Keratinocyte (primary cell): ENCODE measurements at regions not wholly inside any gene's neighbourhood (a gene's known extent, or its start where the extent isn't known, plus 50 kb on each side); places are given as distances from the start of the nearest gene placed in this dataset.

Source experiments
- CTCF ChIP-seq, 3 experiments: IDR thresholded peaks in 1 of 3; conservative IDR thresholded peaks in 1 of 3; optimal IDR thresholded peaks in 1 of 3; 2 replicates in 2 of 3; 3 replicates in 1 of 3; pipeline versions ENCODE3 to v1.5.1; 2011; ENCODE audit warnings: low read length in 3 of 3, mild to moderate bottlenecking in 3 of 3, moderate library complexity in 2 of 3, control low read depth in 1 of 3, inconsistent platforms in 1 of 3; ENCODE audit not compliant: insufficient read depth in 2 of 3; ENCODE audit errors: extremely low read depth in 1 of 3
- EZH2 ChIP-seq: IDR thresholded peaks from one replicate; pipeline ENCODE4 v1.6.1; 2012; ENCODE audit warnings: inconsistent platforms, mild to moderate bottlenecking, low read length, moderate library complexity

- TF ChIP-seq CTCF (optimal IDR thresholded peaks at IDR 0.05 in 1 of 3, IDR thresholded peaks at IDR 0.05 in 1 of 3, conservative IDR thresholded peaks at IDR 0.05 in 1 of 3; ENCODE audit: extremely low read depth in 1 of 3, insufficient read depth in 2 of 3, low read length in 3 of 3) (no peak), EZH2 (no peak)
Observed at GRCh38 chr3:115246461-115247020, 99.5 kb upstream of the ZBTB20 start.
